GM12891 (cell line): ENCODE measurements at regions not wholly inside any gene's neighbourhood (a gene's known extent, or its start where the extent isn't known, plus 50 kb on each side); places are given as distances from the start of the nearest gene placed in this dataset.

Experiments used
- POLR2A ChIP-seq: IDR thresholded peaks from 2 replicates; pipeline ENCODE4 v1.6.1; 2011; ENCODE audit warnings: low read depth, low read length, control low read depth
- POLR2AphosphoS5 ChIP-seq: IDR thresholded peaks from 2 replicates; pipeline ENCODE4 v1.6.1; 2011; ENCODE audit warnings: low read depth, low read length, control low read depth
- TAF1 ChIP-seq: IDR thresholded peaks from 2 replicates; pipeline ENCODE4 v1.6.1; 2011; ENCODE audit warnings: low read depth, low read length, control low read depth

GRCh38 chr3:156761007-156761406 lies 65.1 kb upstream of the LEKR1 start:
- TF ChIP-seq POLR2A (no peak), POLR2AphosphoS5 (no peak), TAF1 (no peak)
